ENCODE measurements at regions not wholly inside any gene's neighbourhood (a gene's known extent, or its start where the extent isn't known, plus 50 kb on each side); places are given as distances from the start of the nearest gene placed in this dataset.

- peaks cover 0 to 4% (median 0%) of the 10 kb centered on the region in 7 donors for H3K9me3 Mint-ChIP-seq
- no peak overlapping the region for H2AFZ ChIP-seq (ENCODE audit: insufficient read depth, low read depth, low read length, poor library complexity, severe bottlenecking)
- no peaks in the 10 kb centered on the region for H3K36me3 ChIP-seq (replicated peaks in 1 of 2; ENCODE audit: control insufficient read depth in 1 of 2, insufficient read depth in 2 of 2, low read length in 2 of 2)
- H3K27ac ChIP-seq (ENCODE audit: low read depth in 1 of 2, low read length in 2 of 2): no peak overlapping the region
- no peak overlapping the region for H3K4me2 ChIP-seq (replicated peaks; ENCODE audit: extremely low read depth, low read length, poor library complexity, severe bottlenecking)
- no peaks in the 10 kb centered on the region for H3K9me3 ChIP-seq (replicated peaks in 1 of 2; ENCODE audit: control insufficient read depth in 1 of 2, insufficient read depth in 1 of 2, low read length in 2 of 2)
- no peak overlapping the region for H3K4me3 ChIP-seq (replicated peaks in 1 of 3; ENCODE audit: low read depth in 2 of 3, low read length in 3 of 3)
- no peaks in the 10 kb centered on the region for H3K79me2 ChIP-seq (ENCODE audit: insufficient read depth, low read length)
- H3K4me1 ChIP-seq (ENCODE audit: control insufficient read depth in 1 of 2, insufficient read depth in 2 of 2, low read length in 2 of 2): no peaks in the 10 kb centered on the region
- TF ChIP-seq CTCF (IDR thresholded peaks at IDR 0.05): no peak
- H3K36me3 Mint-ChIP-seq: no peaks in the 10 kb centered on the region
- H3K27me3 Mint-ChIP-seq (ENCODE audit: low read depth in 3 of 3): peaks cover 0 to 7% (median 0%) of the 10 kb centered on the region in 3 donors
- no peaks in the 10 kb centered on the region for H4K20me1 ChIP-seq (ENCODE audit: insufficient read depth, low read length)
- H3K27me3 ChIP-seq (ENCODE audit: control insufficient read depth in 2 of 2, insufficient read depth in 2 of 2, low read length in 2 of 2): no peaks in the 10 kb centered on the region
- H3K27ac Mint-ChIP-seq: no peak overlapping the region
- WGBS (ENCODE audit: insufficient coverage): no CpG with 5 or more reads among the region's 2 CpGs
- peaks cover 15% of the 10 kb centered on the region for H3K4me1 Mint-ChIP-seq
- H3K9ac ChIP-seq (ENCODE audit: insufficient read depth, low read length, poor library complexity, severe bottlenecking): no peak overlapping the region
- intact Hi-C loops (cut with micrococcal nuclease): no loop called here
- H3K4me3 Mint-ChIP-seq: no peak overlapping the region
- DNase-seq: no peak
Measured at GRCh38 chrX:44770121-44770520, 73.7 kb upstream of the DUSP21 start.

- H3K4me2 ChIP-seq (replicated peaks; ENCODE audit: extremely low read depth, low read length, poor library complexity, severe bottlenecking): no peak overlapping the region
- no peak overlapping the region for H3K4me3 ChIP-seq (replicated peaks in 1 of 3; ENCODE audit: low read depth in 2 of 3, low read length in 3 of 3)
- H3K4me1 ChIP-seq (ENCODE audit: control insufficient read depth in 1 of 2, insufficient read depth in 2 of 2, low read length in 2 of 2): no peaks in the 10 kb centered on the region
- TF ChIP-seq CTCF (IDR thresholded peaks at IDR 0.05): no peak
- no peak overlapping the region for H3K9ac ChIP-seq (ENCODE audit: insufficient read depth, low read length, poor library complexity, severe bottlenecking)
- Mint-ChIP-seq H3K27ac (no peak overlapping the region), H3K9me3 (peaks cover 0 to 4% (median 0%) of the 10 kb centered on the region in 7 donors), H3K4me1 (peaks cover 7% of the 10 kb centered on the region), H3K36me3 (no peaks in the 10 kb centered on the region), H3K4me3 (no peak overlapping the region), H3K27me3 (ENCODE audit: low read depth in 3 of 3) (peaks cover 0 to 9% (median 0%) of the 10 kb centered on the region in 3 donors)
- no CpG with 5 or more reads among the region's 5 CpGs for WGBS (ENCODE audit: insufficient coverage)
- H2AFZ ChIP-seq (ENCODE audit: insufficient read depth, low read depth, low read length, poor library complexity, severe bottlenecking): no peak overlapping the region
- H4K20me1 ChIP-seq (ENCODE audit: insufficient read depth, low read length): no peaks in the 10 kb centered on the region
- intact Hi-C loops (cut with micrococcal nuclease): no loop called here
- no peaks in the 10 kb centered on the region for H3K27me3 ChIP-seq (ENCODE audit: control insufficient read depth in 2 of 2, insufficient read depth in 2 of 2, low read length in 2 of 2)
- no peaks in the 10 kb centered on the region for H3K36me3 ChIP-seq (replicated peaks in 1 of 2; ENCODE audit: control insufficient read depth in 1 of 2, insufficient read depth in 2 of 2, low read length in 2 of 2)
- H3K27ac ChIP-seq (ENCODE audit: low read depth in 1 of 2, low read length in 2 of 2): no peak overlapping the region
- H3K79me2 ChIP-seq (ENCODE audit: insufficient read depth, low read length): no peaks in the 10 kb centered on the region
- no peak for DNase-seq
- H3K9me3 ChIP-seq (replicated peaks in 1 of 2; ENCODE audit: control insufficient read depth in 1 of 2, insufficient read depth in 1 of 2, low read length in 2 of 2): no peaks in the 10 kb centered on the region
Measured at GRCh38 chrX:44767308-44767707, 76.5 kb upstream of the DUSP21 start.
